ENCODE measurements at regions not wholly inside any gene's neighbourhood (a gene's known extent, or its start where the extent isn't known, plus 50 kb on each side); places are given as distances from the start of the nearest gene placed in this dataset.

DNA sequence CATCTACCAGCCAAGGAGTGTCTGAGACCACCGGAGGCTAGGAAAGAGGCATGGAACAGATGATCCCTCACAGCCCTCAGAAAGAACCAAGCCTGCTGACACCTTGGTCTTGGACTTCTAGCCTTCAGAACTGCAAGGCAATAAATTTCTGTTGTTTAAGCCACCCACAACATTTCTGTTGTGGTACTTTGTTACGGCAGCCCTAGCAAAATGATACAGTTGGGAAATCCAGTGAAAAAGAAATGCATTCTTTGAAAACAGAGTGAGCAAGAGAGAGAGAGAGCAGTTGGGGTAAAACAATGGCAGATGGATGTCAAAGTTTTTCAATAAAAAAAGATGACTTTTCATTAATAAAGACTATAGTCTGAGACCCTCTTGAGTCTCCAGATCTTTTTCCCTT lies 219.4 kb downstream of the NFKBIZ start:
- no peak for TF ChIP-seq POLR2AphosphoS5 (IDR thresholded peaks at IDR 0.05)
- TF ChIP-seq, protein P1, sequence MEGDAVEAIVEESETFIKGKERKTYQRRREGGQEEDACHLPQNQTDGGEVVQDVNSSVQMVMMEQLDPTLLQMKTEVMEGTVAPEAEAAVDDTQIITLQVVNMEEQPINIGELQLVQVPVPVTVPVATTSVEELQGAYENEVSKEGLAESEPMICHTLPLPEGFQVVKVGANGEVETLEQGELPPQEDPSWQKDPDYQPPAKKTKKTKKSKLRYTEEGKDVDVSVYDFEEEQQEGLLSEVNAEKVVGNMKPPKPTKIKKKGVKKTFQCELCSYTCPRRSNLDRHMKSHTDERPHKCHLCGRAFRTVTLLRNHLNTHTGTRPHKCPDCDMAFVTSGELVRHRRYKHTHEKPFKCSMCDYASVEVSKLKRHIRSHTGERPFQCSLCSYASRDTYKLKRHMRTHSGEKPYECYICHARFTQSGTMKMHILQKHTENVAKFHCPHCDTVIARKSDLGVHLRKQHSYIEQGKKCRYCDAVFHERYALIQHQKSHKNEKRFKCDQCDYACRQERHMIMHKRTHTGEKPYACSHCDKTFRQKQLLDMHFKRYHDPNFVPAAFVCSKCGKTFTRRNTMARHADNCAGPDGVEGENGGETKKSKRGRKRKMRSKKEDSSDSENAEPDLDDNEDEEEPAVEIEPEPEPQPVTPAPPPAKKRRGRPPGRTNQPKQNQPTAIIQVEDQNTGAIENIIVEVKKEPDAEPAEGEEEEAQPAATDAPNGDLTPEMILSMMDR (IDR thresholded peaks at IDR 0.05): no peak
